Type B pancreatic cell (in vitro differentiated cells): ENCODE measurements at regions not wholly inside any gene's neighbourhood (a gene's known extent, or its start where the extent isn't known, plus 50 kb on each side); places are given as distances from the start of the nearest gene placed in this dataset.

ENCODE experiments used
- DNase-seq: peaks from one replicate; pipeline ENCODE4 v3.0.0; 2021; ENCODE audit warnings: mixed read lengths; ENCODE audit not compliant: unreplicated experiment; ENCODE audit errors: extremely low spot score
- H3K27ac Mint-ChIP-seq: 2 replicates; pipeline ENCODE4 v1.8.0; 2021; ENCODE audit warnings: mild to moderate bottlenecking, mixed read lengths
- H3K27me3 Mint-ChIP-seq: 2 replicates; pipeline ENCODE4 v1.8.0; 2021; ENCODE audit warnings: mixed read lengths
- H3K36me3 Mint-ChIP-seq: 2 replicates; pipeline ENCODE4 v1.8.0; 2021; ENCODE audit warnings: mixed read lengths
- H3K4me1 Mint-ChIP-seq: one replicate; pipeline ENCODE4 v1.8.0; 2021; ENCODE audit warnings: mixed read lengths; ENCODE audit not compliant: unreplicated experiment
- H3K4me3 Mint-ChIP-seq: 2 replicates; pipeline ENCODE4 v1.8.0; 2021; ENCODE audit warnings: mild to moderate bottlenecking, mixed read lengths
- H3K9me3 Mint-ChIP-seq: 2 replicates; pipeline ENCODE4 v1.8.0; 2021; ENCODE audit warnings: mixed read lengths
- TF ChIP-seq, protein P1 (sequence below): fragments of 200-600 bp; sonication (generic); conservative IDR thresholded peaks from 2 replicates; pipeline ENCODE4 v1.5.0; 2021; ENCODE audit warnings: antibody characterized with exemption, mild to moderate bottlenecking

DNA sequence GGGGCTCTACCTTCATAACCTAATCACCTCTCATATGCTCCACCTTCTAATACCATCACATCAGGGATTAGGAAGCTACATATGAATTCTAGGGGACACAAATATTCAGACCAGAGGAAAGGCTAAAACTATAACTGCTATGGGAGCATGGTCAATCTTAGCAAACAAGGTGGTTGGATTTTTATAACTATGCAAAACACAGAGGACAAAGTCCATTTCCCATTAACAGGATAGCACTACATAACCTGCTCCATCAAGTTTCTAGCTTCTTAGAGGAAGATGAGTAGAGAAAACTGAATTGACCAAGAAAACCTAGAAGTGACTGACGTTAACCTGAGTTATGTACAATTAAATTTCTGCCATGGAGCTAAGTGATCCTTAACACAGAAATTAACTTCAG, 398.6 kb downstream of the TBL1XR1 start:
- Mint-ChIP-seq H3K4me3 (no peak overlapping the region), H3K27ac (no peak overlapping the region), H3K4me1 (peaks cover 18% of the 10 kb centered on the region), H3K36me3 (no peaks in the 10 kb centered on the region), H3K9me3 (peaks cover 12% of the 10 kb centered on the region), H3K27me3 (no peaks in the 10 kb centered on the region)
- TF ChIP-seq, protein P1, sequence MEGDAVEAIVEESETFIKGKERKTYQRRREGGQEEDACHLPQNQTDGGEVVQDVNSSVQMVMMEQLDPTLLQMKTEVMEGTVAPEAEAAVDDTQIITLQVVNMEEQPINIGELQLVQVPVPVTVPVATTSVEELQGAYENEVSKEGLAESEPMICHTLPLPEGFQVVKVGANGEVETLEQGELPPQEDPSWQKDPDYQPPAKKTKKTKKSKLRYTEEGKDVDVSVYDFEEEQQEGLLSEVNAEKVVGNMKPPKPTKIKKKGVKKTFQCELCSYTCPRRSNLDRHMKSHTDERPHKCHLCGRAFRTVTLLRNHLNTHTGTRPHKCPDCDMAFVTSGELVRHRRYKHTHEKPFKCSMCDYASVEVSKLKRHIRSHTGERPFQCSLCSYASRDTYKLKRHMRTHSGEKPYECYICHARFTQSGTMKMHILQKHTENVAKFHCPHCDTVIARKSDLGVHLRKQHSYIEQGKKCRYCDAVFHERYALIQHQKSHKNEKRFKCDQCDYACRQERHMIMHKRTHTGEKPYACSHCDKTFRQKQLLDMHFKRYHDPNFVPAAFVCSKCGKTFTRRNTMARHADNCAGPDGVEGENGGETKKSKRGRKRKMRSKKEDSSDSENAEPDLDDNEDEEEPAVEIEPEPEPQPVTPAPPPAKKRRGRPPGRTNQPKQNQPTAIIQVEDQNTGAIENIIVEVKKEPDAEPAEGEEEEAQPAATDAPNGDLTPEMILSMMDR, result no peak
- no peak for DNase-seq

GRCh38 chr3:176796371-176796770, 400.9 kb downstream of the TBL1XR1 start:
- Mint-ChIP-seq H3K4me3 (no peak overlapping the region), H3K9me3 (peaks cover 12% of the 10 kb centered on the region), H3K27me3 (no peaks in the 10 kb centered on the region), H3K36me3 (no peaks in the 10 kb centered on the region), H3K4me1 (peaks cover 18% of the 10 kb centered on the region), H3K27ac (no peak overlapping the region)
- TF ChIP-seq, protein P1, result no peak
- no peak for DNase-seq

GRCh38 chr3:176795891-176796290, 401.4 kb downstream of the TBL1XR1 start:
- no peak overlapping the region for H3K27ac Mint-ChIP-seq
- H3K36me3 Mint-ChIP-seq, result no peaks in the 10 kb centered on the region
- DNase-seq, result no peak
- H3K27me3 Mint-ChIP-seq, result no peaks in the 10 kb centered on the region
- peaks cover 18% of the 10 kb centered on the region for H3K4me1 Mint-ChIP-seq
- TF ChIP-seq, protein P1, result no peak
- peaks cover 12% of the 10 kb centered on the region for H3K9me3 Mint-ChIP-seq
- no peak overlapping the region for H3K4me3 Mint-ChIP-seq

GRCh38 chr3:176794406-176794805, 402.9 kb downstream of the TBL1XR1 start:
- DNase-seq, result no peak
- peaks cover 4% of the 10 kb centered on the region for H3K9me3 Mint-ChIP-seq
- H3K36me3 Mint-ChIP-seq, result no peaks in the 10 kb centered on the region
- no peak overlapping the region for H3K4me3 Mint-ChIP-seq
- H3K27ac Mint-ChIP-seq, result no peak overlapping the region
- TF ChIP-seq, protein P1, result no peak
- peaks cover 10% of the 10 kb centered on the region for H3K4me1 Mint-ChIP-seq
- no peaks in the 10 kb centered on the region for H3K27me3 Mint-ChIP-seq

GRCh38 chr3:176789947-176790346, 407.3 kb downstream of the TBL1XR1 start:
- Mint-ChIP-seq H3K27me3 (no peaks in the 10 kb centered on the region), H3K9me3 (no peaks in the 10 kb centered on the region), H3K4me3 (no peak overlapping the region), H3K4me1 (no peaks in the 10 kb centered on the region), H3K27ac (no peak overlapping the region), H3K36me3 (no peaks in the 10 kb centered on the region)
- TF ChIP-seq, protein P1, result no peak
- no peak for DNase-seq

- H3K9me3 Mint-ChIP-seq, result no peaks in the 10 kb centered on the region
- H3K27me3 Mint-ChIP-seq, result no peaks in the 10 kb centered on the region
- TF ChIP-seq, protein P1, result no peak
- no peak overlapping the region for H3K27ac Mint-ChIP-seq
- no peaks in the 10 kb centered on the region for H3K4me1 Mint-ChIP-seq
- DNase-seq, result no peak
- no peak overlapping the region for H3K4me3 Mint-ChIP-seq
- no peaks in the 10 kb centered on the region for H3K36me3 Mint-ChIP-seq
Measured at GRCh38 chr3:176789281-176789705, 408.0 kb downstream of the TBL1XR1 start.
